KBM-7 (cell line): ENCODE measurements at regions not wholly inside any gene's neighbourhood (a gene's known extent, or its start where the extent isn't known, plus 50 kb on each side); places are given as distances from the start of the nearest gene placed in this dataset.

Experiments
- DNase-seq: peaks from one replicate; pipeline ENCODE4 v3.0.0-alpha.2; 2015
- in situ Hi-C: fragments of 300-500 bp; cut with MboI; formaldehyde crosslinking; loops from 2 replicates; pipeline ENCODE4 v1.14.3; 2020; ENCODE audit warnings: low sequenced_read_pairs, low pct_unique_long_range_greater_than_20kb, mixed read lengths

DNA sequence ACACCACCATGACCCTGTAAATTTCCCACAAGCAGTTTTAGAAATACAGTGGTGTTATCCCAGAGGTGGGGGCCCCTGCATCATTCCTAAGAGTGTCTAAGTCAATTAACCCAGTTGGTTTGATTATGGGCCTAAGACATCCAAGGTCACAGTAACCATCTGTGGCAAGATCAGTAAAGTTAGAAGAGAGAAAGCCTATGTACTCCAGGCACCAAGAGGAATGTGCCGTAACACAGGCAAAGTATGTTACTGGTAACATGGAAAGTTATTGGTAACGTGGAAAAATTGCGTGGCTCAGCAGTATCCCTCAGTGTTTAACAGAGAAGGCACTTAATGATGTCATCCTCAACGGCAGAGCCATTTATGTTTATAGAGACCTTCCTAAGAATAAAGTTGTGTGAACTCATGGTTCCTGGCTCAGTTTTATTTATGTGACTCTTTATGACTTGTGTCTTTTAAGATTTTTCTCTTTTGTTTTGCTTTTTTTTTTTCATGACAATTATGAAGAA is 144.1 kb upstream of the RASGRP1 start:
- in situ Hi-C loops: loop anchor here (25.0 kb wide), 1 partner anchor 721 kb away; no protein-coding TSS in a partner anchor
- no peak for DNase-seq

DNA sequence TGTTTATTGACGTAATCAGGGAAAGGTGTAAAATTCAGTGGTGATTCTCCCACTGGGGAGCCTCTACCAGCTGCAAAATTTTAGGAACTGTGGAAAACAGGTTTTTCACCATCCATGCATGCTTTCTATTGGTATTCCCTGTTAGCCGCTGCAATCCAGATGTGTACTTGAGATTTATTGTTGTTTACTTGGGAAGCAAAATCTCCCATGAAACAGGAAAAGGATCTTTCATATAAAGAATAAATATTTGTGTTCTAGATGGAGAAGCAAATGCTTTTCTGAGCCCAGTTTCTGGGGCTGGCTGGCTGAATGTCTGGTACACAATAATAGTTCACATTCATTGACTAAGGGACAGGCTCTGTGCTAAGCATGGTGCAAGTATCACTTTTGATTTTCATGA is 144.6 kb upstream of the RASGRP1 start:
- DNase-seq: no peak
- in situ Hi-C loops: loop anchor here (25.0 kb wide), 1 partner anchor 722 kb away; no protein-coding TSS in a partner anchor

DNA sequence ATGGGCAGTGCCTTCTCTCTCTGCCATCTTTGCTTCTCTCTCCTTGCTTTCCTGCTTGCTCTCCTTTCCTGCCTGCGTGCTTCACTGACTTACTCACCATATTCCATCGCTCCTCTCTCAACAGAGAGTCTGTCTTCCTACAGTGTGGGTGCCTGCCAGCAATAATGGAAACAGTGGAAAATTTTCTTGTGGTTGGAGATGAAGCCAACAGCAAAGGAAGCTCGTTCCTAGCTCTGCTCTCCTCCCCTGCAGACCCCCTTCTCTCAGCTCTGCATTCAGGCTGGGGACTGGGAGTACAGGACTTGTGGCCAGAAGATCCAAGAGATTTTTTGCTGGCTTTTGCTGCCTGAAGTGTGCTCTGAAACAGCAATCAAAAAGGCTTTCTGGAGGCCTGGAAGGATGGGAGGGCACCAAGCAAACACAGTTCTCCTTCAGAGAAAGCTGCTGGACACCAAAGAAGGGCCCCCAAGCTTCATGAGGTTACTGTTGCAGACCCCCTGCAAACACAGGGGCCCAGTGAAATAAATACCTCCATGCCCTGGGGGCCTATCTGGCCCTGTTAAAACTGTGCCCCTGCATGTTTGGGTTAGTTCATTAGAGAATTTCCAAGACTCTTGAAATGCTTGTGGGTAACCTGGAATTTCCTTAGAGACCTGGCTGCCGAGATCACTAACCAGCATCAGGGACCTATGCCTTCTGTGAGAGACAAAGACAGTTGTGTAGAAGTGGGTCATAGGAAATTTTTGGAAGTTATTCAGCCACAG is 149.9 kb upstream of the RASGRP1 start:
- in situ Hi-C loops: loop anchor here (25.0 kb wide), 1 partner anchor 727 kb away; no protein-coding TSS in a partner anchor
- DNase-seq: no peak

DNA sequence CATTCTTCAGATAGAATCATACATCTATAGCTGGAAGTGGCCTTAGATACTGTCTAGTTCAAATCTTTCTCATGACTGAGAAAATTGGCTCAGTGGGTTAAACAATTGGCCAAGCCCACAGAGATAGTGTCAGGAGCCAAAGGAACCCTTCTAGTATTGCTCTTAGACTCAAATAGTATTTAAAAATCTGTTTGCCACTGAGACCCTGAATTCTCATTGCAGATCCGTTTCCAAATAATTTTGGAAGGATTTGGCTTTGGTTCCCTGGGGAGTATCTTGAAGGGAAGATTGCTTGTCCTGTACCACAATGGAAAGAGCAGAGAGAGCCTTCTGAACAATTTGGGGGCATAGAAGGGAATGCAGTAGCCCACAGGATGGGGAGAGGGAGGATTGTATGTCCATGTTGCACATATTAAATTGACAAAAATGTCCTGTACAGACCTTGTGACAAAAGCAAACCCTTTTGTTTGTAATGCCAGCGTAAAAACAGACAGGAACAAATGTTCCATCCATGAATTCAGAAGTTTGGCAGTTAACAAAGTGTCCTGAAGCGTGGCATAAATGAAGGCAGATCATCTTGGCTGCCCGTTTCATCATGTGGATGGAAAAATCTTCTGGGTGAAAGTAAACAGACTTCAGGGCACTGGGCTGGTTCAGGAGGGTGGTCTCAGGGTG is 156.4 kb upstream of the RASGRP1 start:
- DNase-seq: no peak
- in situ Hi-C loops: loop anchor here (25.0 kb wide), 1 partner anchor 734 kb away; no protein-coding TSS in a partner anchor

DNA sequence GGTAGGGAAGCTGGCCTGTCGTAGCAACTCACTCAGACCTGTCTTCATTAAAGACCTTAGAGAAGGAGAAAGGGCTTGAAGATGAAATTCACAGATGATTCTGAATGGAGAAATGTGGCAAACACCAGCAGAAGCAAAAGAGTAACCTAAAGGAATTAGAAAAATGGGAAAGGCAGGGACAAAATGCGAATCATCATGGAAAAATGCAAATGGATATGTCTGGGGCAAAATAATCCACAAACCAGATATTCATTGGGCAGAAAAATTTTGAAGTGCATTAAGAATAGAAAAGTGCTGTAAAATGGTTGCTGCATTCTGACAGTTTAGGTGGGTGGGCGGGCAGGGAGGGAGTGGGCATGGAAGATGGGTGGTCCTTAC is 156.9 kb upstream of the RASGRP1 start:
- in situ Hi-C loops: loop anchor here (25.0 kb wide), 1 partner anchor 734 kb away; no protein-coding TSS in a partner anchor
- DNase-seq: no peak

DNA sequence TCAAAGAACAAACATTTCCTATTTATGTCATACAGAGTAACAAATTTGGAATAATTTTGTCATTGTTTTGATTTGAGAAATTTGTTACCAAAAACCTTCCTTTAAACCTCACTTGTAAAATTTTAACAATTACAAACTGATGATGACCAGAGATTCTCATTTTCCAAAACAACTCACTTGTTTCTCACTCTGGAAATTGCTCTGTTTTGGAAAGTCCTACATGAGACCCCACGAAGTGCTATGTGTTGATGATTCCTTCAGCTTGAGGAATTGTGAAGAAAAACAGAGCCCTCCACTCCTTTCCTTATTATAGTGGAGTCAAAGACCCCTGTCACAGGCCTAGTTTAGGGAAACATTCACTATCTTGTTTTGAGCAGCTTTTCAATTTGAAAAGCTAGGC is 157.6 kb upstream of the RASGRP1 start:
- in situ Hi-C loops: loop anchor here (25.0 kb wide), 1 partner anchor 735 kb away; no protein-coding TSS in a partner anchor

DNA sequence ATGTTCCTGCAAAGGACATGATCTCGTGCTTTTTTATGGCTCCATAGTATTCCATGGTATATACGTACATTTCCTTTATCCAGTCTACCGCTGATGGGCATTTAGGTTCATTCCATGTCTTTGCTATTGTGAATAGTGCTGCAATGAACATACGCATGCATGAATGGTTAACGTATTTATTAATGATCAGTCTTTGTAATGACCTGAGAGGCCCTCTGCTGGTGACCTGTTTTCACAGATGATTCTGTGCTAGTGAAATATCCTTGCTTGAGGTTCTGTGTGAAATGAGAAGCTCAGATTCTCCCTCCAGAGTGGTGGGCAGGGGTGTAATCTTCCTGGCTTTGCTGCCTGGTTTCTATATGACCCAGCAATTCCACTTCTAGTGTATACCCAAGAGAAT is 160.2 kb upstream of the RASGRP1 start:
- in situ Hi-C loops: loop anchor here (25.0 kb wide), 1 partner anchor 738 kb away; no protein-coding TSS in a partner anchor
- no peak for DNase-seq

More for the DNA sequence above, 157.6 kb upstream of the RASGRP1 start:
- no peak for DNase-seq

DNA sequence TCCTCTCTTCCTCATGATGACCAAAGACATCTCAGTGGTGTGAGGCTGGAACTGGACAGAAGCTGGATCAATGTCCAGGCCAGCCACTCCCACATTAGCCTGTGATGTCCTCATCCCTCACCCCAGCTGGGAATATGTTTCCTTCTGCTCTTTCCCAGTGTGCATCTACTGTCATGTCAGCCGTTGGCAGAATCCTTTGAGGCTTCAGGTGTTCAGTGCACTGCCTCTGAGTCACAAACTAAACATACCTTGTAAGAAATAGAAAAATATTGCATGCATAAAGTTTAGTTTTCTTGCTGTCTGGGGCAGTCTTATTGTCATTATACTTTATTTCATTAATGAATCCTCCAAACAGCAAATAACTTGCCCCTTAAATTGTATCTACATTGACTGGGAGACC is 161.6 kb upstream of the RASGRP1 start:
- DNase-seq: no peak
- in situ Hi-C loops: no loop called here

DNA sequence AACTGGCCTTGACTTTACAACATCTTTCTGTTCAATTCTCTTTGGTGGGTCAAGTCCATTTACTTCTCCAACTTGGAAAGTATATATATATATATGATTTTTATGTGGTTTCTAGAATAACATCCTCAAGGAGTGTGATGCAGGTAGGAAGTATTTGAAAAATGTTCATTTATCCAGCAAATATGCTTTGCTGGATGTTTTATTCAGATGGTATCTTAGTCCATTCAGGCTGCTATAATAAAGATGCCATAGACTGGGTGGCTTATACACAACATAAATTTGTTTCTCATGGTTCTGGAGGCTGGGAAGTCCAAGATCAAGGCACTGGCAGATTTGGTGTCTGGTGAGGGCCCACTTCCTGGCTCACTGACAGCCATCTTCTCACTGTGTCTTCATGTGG is 168.7 kb upstream of the RASGRP1 start:
- DNase-seq: no peak
- in situ Hi-C loops: no loop called here

DNA sequence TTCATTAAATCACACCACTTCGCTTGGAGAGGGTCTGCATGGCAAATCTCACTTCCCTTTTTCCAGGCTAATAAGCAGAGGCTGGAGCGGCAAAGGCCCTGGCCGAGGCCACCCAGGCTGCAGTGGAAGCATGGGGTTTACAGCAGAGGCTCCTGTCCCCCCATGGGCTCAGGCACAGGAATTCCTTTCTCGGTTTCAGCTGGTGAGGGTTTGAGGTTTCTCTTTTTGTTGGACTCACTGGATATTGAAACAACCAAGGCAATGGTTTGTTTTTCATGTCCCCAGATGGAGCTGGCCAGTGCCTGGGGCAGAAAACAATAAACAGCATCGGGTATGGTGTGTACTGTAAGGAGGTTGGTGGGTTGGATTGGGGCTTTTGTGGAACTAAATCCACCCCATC is 175.6 kb upstream of the RASGRP1 start:
- no peak for DNase-seq
- in situ Hi-C loops: no loop called here

DNA sequence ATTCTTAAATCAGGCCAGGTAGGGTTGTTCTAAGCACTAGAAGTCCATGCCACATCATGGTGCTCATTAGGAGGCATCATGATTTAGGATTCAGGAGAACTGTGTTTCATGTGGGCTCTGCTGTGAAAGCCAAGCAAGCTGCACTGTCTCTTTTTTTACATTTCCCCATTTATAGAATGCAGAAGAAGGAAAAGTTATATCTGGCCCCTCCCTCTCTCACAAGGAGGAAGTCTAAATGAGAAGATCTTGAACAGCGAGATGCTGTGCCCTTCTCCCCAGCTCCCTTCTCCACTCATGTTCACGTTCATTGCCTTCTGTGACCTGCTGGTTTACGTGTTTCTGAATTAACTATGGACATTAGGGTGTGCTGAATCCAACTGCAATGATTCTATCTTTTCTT is 178.5 kb upstream of the RASGRP1 start:
- no peak for DNase-seq
- in situ Hi-C loops: no loop called here

DNA sequence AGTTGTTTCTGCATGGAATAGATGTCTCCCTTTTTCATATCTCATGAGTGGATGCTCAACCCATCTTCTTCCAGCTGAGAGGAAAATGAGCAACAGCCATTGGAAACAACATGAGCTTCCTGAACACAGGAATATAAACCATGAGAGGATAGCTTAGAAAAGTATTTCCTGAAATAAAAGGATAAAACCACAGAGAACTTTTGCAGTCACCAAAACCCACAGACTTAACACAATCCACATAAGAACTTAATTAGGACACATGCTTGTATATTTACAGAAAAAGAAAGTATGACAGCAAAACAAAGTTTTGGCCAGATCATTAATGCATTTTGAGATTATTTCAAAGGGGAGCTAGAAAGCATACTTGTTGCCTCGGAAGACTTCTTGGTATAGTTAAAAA is 180.5 kb upstream of the RASGRP1 start:
- in situ Hi-C loops: no loop called here
- DNase-seq: no peak

DNA sequence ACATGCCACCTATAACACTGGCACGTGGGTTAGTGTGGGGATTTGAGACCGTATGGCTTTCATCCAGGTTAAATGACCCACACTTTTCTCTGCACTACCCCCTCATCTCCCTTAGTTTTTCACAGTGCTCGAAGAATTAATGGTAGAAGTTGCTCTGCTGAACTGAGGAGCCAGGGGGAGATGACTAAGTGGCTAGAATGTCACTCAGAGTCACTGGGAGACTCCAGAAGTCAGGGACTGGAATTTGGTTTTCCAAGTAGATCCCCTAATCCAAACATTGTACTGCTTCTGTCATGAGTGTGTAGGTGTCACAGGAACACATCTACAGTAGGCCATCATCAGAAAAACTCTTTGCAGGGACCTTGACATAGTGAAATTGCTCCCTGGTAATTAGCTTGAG is 181.0 kb upstream of the RASGRP1 start:
- in situ Hi-C loops: no loop called here
- no peak for DNase-seq

DNA sequence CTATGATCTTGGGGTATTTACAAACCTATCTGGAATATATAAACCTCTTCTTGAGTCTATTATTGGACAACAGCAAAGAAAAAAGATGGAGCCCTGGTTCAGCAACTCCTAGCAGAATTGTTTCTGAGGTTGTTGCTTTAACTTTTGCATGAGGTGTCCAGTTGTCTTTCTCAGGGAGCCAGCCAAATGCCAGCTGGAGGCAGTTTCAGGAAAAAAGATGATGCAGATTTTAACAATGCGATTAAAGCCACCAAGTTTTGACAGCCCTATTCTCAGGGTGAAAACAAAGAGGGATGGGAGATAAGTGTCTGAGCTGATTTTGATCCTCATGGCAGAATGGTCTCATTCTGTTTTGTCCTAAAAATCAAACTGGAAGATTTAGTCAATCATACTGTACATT is 181.6 kb upstream of the RASGRP1 start:
- no peak for DNase-seq
- in situ Hi-C loops: no loop called here

DNA sequence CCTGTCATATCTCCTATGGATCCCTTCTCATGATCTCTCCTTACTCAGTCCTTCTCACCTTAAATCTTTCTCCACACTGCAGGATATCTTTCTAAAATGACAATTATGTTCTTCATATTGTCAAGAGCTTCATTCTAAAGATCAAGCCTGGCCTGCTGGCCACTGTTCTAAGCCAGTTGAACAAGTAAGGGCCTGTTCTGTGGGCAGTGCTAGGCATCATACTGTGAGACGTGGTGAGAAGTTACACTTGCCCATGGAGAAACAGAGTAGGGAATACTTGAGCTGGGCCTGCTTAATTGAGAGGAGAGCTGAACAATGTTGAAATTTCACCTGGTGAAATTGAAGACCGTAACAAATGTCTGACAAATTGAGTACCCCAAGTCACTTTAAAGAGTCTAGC is 184.1 kb upstream of the RASGRP1 start:
- DNase-seq: no peak
- in situ Hi-C loops: no loop called here

DNA sequence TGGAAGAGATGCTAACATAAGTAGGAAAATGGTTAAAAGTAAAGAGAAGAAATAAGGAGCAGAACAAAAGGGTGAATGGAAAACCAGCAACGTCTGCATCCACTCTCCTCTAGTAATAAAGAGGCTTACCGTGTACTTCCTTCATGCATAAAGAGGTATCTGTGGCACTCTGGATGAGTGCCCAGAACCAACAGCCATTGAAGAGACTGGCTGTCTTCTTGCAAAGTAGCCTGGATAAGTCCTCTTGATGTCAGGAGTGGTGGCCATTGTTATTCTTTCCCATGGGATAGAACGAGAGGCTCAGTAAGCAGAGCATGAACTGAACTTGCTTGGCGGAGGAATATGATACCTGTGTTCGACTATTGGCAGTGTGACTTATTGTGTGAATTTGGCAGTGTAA is 186.2 kb upstream of the RASGRP1 start:
- DNase-seq: no peak
- in situ Hi-C loops: no loop called here

DNA sequence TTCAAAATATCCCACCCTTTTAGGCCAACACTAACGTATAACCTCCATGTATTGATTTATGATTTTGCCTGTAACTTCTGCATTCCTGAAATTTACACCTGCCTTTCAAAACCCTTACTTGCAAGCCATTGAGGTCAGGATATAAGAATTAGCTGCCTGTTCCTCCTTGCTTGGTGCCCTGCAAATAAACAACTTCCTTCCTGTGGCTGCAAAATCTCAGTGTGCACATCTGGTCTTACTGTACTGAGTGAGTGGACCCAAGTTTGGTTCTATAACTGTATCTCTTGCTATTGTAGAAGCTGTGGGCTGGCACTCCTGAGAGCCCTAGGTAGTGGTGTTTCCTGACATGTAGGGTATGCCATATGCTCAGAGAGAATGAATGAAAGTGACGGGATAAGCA is 191.1 kb upstream of the RASGRP1 start:
- no peak for DNase-seq
- in situ Hi-C loops: no loop called here

DNA sequence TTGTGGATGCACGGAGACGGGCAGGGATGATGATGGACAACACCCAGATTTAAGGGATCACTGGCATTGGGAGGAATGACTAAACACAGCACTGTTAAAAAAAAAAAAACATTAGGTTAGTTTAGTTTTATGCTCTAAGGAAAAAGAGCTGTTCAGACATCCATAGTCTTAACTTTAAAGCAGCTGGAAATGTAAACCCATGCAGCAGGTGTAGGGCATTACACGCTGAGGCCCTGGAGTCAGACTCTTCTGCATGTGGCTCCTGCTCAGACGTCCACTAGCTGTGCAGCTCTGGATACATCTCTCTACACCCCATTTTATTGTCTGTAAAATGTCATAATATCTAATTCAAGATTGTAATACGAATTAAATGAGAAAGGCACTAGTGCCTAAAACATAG is 191.8 kb upstream of the RASGRP1 start:
- in situ Hi-C loops: no loop called here
- no peak for DNase-seq

DNA sequence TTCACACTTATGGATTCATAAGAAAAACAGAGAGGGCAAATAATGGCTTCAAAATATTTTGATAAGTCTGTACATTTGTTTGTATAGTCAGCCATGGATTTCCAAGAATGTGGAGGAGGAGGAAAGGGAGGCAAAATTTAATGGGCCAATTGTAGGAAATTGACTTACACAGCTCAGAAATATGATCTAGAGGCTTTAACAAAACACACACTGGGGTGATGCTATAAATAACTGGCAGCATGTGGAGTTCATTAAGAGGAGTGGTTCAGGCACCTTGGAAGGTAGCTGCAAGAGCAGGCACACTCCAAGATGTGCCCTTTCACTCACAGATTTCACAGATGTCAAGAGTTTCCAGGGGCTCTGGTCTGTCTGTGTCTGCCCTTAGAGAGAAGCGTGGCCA is 193.4 kb upstream of the RASGRP1 start:
- DNase-seq: no peak
- in situ Hi-C loops: no loop called here

DNA sequence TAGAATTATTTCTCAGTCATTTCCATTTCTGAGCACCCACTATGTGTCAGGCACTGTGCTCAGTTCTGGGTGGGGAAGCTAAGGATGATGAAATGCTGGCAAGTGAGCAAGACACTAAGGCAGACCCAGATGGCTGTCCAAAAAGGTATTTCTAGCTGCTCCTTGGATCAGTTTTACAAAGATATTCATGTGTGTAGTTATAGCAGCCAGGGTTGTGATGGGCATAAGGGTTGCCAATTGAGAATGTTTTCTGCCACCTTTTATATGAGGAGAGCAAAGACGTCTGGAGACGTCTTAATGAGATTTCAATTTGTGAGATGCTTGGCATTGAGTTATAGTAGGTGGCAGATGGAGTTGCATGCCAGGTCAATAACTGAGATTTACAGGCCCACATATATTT is 197.1 kb upstream of the RASGRP1 start:
- in situ Hi-C loops: no loop called here
- no peak for DNase-seq
